Activated T-helper 9 cell treated with anti-CD3 and anti-CD28 coated beads, Interleukin-2, amount 50 U/mL, for 16 hours (primary cell): ENCODE measurements at regions not wholly inside any gene's neighbourhood (a gene's known extent, or its start where the extent isn't known, plus 50 kb on each side); places are given as distances from the start of the nearest gene placed in this dataset.

Source experiments
- DNase-seq: peaks from one replicate; pipeline ENCODE4 v3.0.0-alpha.2; 2020; ENCODE audit warnings: low read depth

DNA sequence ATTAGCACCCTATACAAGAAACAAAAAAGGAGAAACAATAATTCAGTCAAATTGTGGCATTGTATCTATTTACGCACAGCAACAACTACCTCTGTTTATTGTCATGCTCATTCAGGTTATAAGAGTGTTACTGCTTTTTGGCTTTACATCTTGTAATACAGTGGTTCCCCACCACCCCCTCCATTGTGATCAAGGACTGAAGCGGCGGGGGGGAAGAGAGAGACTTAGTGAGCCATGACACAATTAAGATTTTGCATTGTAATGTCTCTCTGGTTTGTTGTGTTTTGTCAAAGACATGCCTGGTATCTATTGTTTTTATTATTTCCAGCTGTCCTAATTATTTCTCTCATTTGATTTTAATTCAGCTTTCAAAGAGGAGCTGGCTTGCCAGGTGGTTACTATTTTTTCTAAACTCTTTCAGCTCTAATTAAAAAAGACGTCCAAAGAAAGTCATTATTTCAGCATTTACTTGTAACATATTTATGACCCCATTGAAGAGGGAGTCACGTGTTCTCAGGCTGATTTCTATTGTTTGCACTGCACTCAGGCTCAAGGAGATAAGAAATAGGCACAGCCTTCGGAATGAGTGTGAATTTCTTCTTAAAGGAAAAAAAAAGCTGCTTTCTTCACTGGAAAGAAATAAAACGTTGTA, 234.4 kb upstream of the TBL1XR1 start:
- no peak for DNase-seq

DNA sequence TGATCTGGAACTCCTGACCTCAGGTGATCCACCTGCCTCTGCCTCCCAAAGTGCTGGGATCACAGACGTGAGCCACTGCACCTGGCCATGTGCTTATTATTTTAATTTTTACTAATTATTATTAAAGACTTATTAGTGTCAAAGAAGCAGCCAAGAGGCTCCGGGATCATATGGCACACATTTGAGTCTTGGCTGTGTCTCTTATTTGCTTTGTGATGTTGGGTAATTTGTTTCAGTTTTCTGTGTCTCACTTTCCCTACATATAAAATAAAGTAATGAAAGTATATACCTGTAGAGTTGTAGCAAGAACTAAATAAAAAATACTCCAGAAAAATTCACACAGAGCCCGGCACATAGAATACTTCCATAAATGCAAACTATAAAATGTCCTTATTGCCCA, 238.0 kb upstream of the TBL1XR1 start:
- DNase-seq: no peak

DNA sequence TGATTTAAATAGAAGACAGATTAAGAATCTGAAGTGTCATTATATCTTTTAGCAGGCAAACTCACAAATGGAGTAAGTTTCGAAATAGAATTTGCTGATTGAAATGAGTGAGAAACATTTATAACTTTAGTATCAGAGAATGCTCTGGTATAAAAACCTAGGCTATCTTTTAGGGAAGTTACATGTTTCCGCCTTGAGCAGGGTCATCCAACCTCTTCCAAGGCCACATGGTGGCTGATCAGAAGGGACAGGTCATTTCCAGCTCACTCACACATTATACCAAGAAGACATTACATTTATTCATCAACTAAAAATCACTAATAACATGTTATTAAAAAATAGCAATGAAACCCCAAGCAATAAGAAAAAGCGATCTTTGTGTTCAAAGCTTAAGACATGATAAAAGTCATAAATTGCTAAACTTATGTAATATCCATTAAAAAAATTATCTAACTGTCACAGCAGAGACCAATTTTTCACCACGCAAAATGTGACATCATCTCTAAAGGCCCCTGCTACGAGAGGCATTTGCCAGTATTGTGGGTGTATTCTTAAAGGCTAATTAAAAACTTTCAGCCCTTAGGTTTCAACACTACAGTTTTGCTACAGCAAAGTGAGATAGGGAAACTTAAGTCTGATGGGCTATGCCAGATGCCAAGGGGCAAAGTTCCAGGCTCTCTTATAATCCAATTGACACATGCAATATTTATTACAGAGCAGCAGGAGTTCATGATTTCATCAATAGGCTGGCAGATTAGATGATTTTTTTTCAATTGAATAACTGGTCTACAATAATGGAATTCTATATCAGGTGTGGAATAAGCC, 240.4 kb upstream of the TBL1XR1 start:
- DNase-seq: no peak

DNA sequence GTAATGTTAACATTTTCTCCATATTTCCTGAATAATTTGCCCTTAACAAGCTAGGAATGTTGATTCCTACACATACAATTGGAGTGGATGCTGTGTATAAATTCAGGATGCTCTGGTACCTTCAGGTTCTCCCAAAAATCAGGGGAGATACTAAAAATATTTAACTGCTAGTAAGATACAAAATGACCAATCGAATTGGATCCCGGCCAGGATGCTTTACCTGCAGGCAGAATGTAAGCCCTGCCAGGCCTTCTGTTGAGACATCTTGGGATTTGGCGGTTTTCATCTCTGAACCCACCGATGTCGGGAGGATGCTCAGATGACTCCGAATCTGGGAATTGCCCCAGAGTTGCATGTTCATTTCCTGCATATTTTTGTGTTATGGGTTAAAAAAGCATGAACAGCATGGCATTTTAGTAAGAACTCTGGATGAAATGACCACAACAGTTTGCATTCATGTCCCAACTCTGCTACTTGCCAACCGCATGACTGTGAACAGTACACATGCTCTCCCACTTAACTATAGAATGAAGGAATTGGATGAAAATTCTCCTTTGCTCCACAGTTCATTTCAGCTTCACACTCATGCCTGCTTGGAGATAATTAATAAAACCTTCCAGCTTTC, 241.4 kb upstream of the TBL1XR1 start:
- no peak for DNase-seq

DNA sequence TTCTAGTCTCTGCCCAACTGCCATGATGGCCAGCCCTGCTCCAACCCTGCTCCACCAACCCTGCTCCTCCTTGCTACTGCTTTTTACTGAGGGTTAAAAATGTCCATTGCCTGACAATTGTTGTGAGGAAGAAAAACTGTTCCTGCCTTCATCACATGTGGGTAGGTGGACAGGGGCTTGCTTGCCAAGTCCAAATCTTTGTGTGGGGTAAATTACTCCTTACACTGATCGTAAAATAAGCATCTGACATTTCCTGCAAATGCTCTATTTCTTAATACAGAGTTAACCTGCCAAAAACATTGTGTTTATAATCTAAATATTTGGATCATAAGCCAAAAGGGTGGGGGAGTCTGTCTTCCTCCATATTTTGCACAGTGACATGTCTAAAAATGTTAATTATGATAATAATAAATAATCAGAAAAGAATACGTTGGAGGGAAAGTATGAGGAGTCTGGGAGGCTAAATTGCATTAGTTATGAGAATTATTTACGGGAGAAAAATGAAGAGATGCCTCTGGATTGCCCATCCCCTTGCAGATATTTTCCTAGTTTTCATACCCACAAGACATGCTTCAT, 242.5 kb upstream of the TBL1XR1 start:
- DNase-seq: no peak

DNA sequence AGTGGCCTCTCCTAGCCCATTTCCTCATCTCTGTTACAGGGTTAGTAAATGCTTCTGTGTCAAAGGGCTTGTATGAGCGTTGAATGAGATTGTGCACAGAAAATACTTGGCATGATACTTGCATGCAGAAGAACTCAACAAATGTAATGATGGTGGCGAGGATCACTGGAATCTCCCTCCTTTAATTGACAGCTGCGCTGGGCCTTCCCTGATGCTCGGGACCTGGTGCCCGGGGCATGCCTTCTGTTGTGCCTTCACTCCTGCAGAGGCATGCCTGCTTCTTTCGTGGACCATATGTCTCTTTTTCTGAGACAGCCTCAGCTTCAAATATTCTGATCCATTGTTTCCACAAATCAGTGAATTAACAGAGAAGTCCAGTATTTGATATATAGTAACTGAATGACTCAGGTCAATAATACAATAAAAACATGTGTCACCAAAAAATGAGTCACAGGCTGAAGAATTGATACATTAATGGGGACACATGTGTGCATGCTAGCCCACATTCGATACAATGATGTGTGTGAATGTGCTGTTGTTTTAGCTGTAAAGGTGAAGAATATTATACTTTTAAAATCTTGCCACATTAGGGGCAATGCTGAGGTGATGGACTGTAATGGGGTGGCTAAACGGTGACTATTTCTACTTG, 243.3 kb upstream of the TBL1XR1 start:
- no peak for DNase-seq

DNA sequence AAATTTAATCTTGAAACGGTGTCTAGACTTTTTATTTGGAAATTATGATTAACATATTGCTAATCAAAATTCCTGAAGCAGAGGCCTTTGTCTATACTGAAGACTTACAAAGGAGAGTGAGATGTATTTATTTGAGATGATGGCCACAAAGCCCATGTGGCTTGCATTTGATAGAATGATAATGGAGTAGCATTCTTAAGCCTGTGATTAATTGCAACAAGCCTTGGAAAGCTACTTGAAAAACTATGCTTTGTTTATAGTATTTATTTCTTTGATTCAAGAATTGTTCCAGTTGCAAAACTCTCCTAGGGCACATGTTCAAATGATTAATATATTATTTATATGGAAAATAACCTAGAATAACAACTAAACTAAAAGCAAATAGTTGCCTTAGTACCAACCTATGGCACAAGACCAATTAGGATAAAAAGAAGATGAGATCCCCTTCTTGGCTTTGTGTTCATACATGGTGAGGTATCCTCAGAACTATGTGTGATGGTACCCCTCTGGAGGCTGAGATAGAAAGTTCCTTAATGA, 244.1 kb upstream of the TBL1XR1 start:
- DNase-seq: no peak

DNA sequence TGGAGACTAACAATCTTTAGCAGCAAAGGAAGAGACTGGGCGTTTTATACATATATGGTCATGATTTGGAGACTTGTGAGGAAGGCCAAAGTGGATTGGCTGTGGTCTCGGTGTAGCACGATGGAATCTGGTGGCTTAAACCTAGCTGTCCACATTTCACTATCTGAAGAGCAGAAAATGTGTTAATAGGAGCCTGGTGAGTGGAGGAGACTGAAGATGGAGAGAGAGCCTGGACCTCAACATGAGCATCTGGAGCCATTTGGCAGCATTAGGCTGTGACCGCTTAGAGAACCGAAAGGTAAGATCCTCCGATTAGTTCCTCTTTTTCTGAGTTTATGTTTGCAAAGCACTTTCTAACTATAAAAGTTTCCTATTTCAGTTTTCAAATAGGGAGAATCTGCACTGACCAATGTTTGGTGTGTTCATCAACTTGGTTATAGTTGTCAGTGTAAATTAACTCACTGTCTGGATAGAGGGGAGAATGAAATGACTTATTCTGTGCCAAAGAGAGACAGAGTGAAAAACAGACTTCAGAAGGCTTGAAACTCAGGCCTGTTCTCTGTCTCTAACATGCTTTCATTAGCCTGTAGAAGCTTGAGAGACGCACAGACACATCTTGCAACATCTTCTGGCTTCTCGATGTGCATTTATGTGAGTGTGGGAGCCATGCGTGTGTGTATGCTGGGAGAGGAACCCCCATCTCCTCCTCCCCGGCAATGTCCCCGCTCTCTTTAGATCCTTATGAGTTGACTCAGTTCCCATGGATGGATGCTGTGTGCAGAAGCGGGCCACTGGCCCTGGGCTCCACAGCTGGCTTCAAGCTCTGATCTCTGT, 244.7 kb upstream of the TBL1XR1 start:
- no peak for DNase-seq

DNA sequence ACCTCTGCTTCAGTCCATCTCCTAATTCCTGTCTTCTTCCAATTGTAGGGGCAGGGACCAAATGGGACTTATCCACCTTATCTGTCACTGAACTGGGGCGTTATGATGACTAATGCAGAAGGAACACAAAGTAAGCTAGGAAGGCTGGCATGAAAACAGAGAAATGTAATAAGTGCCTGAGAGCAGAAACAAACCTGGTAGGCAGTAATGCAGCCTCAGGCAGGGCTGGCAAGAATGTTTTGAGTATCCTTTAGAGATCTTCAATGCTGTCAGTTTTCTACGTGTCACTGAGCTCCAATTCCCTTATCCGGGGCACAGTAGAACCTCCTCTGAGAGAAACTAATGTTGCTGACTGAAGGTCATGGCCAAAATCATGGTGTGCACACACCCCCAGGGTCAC, 246.2 kb upstream of the TBL1XR1 start:
- no peak for DNase-seq

DNA sequence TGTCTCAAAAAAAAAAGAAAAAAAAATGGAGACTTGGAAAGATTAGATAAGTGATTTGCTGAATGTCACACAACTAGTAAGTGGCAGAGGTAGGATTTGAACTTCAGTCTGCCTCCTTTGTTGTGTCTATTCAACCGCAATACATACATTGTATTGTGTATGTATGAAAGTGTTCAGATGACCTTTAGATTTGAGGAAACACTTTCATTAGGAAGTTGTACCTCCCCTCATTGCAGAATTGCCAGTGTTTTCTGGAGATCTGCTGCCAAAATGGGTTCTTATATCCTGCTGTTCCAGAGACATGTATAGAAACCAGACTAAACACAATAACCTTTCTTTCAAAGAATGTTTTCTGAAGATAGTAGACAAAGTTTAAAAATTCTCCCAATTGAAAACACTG, 247.4 kb upstream of the TBL1XR1 start:
- DNase-seq: no peak

DNA sequence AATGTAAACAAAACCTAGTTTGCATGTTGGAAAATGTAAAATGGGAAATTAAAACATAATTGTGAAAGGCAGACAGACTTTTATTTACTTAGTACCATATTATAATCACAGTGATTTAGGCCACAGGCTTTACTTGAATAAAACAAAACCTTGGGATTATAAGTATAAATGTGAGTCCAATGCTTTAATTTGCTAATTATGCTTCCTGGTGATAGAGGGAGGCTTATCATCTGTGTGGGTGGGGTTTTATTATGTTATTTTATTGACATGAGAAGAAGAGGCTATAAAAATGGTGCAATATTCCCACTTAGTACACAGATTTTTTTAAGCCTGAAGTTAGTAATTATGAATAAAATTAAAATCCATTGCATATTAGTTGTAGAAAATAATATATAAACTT, 248.3 kb upstream of the TBL1XR1 start:
- no peak for DNase-seq

DNA sequence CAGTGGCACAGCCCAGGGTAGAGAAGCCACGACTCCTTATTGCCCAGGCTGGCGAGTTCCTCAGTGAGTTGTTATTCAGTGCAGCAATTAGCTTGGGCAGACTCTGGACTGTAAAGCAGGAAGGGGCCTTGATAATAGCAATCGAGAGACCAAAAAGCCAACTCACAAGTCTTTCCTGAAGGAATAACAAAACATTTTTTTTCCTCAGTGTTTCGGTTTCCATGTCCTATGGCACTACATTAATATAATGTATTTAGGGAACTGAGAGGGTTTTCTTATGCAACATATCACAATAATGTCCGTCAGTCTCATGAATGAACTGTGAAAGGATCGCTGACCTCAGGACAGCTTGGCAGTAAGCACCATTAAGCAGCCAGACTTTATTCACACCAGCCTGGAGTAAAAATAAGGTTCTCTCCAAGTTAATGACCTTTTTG, 248.9 kb upstream of the TBL1XR1 start:
- DNase-seq: no peak

DNA sequence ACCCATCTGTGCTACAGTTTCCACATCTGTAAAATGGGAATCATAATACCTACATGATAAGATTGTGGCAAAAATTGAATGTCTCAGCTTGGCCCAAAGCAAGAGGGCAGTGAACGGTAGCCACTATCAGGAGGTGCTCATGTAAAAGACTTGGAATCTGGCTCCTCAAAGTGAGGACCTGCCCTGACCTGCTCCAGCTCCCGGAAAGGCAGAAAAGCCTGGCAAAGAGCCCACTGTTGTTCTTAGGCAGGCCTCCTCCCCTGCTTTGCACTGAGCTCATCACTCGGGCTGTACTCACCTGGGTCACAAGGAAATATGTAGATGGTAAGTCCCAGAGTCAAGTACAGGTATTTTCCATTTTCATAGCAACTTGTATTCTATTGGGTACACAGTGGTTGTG, 250.7 kb upstream of the TBL1XR1 start:
- no peak for DNase-seq

DNA sequence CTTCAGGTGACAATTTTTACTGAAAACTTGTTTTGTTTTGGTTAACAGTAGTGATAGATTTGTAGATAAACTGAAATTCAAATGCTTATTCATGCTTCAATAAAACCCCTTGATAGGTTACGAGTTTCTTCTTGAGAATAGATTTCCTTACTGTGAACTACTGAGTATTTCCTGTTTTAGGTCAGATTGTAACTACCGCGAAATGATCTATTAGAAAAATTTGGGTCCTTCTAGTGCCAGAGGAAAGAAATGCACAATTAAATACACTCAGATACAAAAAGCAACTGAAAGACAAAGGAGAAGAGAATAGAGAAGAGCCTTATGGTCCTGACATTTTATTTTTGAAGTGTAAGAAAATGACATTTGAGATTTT, 251.7 kb upstream of the TBL1XR1 start:
- DNase-seq: no peak

DNA sequence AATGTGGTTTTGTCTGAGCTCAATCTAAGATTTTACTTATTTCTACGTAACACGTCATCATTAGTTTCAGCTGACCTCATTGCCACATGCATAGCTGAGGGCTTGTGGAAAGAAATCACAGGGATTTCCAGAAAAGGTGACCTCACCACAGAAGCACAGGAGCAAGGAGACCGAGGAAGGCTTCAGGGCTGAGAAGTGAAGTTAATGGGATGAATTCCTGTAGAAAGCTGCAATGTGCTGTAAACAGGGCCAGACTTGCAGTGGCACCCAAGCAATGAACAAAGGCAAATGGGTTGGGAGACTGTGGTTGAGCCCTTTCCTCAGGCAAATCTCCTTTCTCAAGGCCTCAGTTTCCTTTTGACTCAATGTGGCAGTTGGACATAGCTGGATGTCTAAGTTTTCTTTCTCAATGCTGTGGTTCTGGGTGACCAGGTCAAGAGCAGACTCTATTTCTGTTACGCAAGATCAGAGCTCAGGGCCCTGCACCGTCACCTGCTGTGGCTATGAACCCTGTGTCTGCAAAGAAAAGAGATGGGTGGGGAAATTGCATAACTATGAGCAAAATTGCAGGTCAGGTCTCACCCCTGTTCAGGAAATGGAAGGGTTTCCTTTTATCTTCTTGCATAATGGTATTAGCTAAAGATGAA, 252.2 kb upstream of the TBL1XR1 start:
- DNase-seq: no peak

DNA sequence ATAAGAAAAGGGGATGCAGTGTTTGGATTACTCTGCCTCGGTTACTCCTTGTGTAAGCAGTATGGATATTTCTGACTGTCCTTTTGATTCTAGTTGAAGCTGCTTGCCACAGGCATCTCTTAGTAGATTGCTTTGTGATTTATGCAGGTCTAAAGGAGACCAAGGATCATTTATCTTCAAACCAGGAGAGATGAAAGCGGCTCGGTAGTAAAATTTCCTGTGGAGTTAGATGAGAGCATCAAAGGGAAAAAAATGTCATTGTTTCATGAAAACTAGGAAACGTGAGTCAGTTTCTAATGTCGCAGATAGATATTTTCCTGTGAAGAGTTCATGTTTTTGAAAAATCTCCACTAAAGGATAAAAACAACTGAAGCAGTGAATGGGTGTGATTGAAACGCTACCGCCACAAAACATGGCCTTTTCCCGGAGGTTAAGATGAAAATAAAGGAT, 254.0 kb upstream of the TBL1XR1 start:
- no peak for DNase-seq

DNA sequence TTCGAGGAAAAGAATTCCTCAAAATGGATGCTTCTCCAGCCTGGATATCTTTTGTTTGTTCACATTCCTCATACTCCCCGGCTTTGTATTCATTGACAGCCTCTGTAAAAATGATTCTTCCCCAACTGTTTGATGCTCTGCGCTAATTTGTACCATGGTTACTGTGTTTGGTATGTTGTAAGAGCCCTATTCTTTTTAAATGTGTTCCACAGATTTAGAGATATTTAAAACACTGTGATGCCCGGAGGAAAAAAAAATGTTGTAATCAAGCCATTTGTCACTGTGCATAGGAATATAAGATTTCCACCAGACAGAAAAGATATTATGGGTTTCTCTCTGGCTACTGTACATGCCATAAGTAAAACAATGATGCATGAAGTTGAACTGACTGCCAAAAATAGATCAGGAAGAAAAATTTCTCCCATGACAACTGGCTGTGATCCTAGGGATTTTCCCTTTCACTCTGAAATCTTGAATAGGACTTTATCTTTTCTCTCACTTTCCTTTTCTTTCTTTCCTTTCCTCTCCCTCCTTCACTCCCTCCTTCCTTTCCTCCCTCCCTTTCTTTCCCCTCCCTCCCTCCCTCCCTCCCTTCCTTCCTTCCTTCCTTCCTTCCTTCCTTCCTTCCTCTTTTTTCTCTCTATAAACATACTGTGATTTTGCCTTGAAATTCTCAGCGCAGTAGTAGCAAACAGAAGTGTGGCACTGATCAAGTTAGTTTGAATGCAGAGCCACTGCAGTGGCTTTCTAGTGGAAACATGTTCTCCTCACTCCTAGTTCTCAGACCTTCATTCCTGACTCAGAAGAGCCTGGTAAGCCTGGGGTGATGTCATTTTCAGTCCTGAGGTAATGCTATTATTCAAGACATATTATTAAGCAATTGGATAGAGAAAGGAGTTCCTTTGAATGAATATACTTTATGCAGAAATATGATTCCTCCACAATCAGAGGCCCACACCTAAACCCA, 254.9 kb upstream of the TBL1XR1 start:
- no peak for DNase-seq

DNA sequence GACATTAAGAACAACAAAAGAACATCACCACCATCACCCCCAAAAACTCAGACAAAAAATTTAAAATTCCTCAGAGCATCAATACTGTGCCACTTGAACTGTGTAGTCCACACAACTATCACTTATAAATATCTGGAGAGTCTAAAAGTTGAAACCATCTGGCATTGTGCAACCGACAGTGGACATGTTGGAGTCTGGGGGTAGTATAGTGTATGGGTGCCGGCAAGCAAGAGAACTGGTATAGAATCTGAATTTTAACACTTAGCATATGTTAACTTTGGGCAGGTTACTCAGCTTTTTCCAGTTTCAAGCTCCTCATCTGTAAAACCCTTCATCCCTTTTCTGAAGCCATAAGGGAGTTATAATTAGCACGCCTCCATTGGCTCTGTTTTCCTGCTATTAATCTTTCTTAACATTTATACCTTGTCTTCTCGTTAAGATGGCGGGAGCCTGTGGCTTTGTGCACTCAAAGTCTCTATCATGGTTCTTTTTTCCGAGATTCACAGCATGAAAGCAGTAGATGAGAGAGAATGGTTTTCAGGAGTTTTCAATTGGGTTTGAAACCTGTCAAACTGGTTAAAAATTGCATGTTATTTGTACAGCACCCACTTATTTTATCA, 255.7 kb upstream of the TBL1XR1 start:
- no peak for DNase-seq

DNA sequence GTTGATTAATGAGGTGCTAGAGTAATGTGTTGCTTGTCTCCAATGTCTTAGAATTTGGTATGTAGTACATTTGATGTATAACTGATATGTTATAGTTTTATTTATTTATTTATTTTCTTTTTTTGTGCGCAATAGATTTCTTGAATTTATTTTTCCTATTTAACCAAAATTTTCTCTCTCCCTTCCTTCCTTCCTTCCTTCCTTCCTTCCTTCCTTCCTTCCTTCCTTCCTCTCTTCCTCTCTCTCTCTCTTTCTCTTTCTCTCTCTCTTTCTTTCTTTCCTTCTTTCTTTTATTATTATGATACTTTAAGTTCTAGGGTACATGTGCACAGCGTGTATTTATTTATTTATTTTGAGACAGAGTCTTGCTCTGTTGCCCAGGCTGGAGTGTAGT, 256.2 kb upstream of the TBL1XR1 start:
- no peak for DNase-seq
